ENCODE measurements at regions not wholly inside any gene's neighbourhood (a gene's known extent, or its start where the extent isn't known, plus 50 kb on each side); places are given as distances from the start of the nearest gene placed in this dataset.

DNA sequence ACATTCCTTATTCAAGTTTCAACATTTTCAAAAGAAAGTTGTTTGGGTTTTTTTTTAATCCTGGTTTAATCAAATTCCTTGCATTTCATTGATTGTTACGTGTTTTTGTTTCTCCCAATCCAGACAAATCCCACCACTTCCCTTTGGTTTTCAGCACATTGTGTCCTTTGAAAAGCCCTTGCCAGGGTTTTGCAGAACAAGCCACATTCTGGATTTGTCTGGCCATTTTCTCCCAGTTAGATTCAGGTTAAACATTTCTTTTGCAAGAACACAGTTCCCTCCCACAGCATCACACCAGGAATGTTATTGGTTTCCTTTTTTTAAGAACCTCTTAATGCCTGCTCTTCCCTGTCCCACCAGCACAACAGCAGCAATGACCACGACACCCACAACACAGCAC lies 278.0 kb upstream of the SALL1 start:
- TF ChIP-seq, protein P1, sequence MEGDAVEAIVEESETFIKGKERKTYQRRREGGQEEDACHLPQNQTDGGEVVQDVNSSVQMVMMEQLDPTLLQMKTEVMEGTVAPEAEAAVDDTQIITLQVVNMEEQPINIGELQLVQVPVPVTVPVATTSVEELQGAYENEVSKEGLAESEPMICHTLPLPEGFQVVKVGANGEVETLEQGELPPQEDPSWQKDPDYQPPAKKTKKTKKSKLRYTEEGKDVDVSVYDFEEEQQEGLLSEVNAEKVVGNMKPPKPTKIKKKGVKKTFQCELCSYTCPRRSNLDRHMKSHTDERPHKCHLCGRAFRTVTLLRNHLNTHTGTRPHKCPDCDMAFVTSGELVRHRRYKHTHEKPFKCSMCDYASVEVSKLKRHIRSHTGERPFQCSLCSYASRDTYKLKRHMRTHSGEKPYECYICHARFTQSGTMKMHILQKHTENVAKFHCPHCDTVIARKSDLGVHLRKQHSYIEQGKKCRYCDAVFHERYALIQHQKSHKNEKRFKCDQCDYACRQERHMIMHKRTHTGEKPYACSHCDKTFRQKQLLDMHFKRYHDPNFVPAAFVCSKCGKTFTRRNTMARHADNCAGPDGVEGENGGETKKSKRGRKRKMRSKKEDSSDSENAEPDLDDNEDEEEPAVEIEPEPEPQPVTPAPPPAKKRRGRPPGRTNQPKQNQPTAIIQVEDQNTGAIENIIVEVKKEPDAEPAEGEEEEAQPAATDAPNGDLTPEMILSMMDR (IDR thresholded peaks at IDR 0.05; ENCODE audit: insufficient read depth, low read depth, low read length): no peak
- no peak for DNase-seq (ENCODE audit: low read depth)
- no peak overlapping the region for H3K4me3 ChIP-seq (ENCODE audit: low read depth, low read length)

DNA sequence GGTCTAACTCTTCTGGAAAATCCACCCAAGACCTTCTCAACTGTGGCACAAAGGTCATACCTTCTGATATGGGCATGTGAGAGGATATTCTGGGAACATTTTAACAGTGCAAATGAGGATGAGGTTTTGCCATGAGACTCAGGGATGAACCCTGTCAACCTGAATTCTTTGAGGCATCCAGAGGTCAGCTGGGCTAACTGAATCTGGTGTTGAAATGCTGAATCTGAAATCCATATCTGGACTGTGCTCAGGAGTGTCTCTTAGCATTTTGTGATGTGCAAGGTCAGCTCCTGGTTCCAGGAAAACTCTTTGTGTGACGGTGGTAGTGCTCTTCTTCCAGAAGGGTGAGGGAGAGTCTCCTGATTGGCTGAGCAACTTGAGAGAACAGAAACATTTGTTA lies 276.0 kb upstream of the SALL1 start:
- H3K4me3 ChIP-seq (ENCODE audit: low read depth, low read length): no peak overlapping the region
- no peak for DNase-seq (ENCODE audit: low read depth)
- TF ChIP-seq, protein P1 (IDR thresholded peaks at IDR 0.05; ENCODE audit: insufficient read depth, low read depth, low read length): no peak

DNA sequence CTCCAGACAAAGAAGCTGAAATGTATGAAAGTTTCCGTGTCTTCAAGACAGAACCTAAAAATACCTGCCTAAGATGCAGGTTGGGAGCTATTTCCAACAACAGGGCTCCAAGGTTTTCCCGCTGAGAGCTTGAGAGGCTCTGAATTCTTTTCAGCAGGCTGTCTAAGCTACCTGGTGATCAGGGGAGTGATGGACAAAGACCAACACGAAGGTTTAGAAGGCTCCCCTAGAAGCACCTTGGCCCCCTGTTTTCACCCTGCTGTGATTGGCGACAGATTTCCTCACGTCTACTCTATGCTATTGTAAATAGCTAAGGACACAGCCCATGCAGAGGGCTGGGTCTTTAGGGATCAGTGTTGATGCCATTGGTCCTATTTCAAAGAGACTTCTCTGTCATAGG lies 275.2 kb upstream of the SALL1 start:
- TF ChIP-seq, protein P1 (IDR thresholded peaks at IDR 0.05; ENCODE audit: insufficient read depth, low read depth, low read length): no peak
- H3K4me3 ChIP-seq (ENCODE audit: low read depth, low read length): no peak overlapping the region
- no peak for DNase-seq (ENCODE audit: low read depth)

DNA sequence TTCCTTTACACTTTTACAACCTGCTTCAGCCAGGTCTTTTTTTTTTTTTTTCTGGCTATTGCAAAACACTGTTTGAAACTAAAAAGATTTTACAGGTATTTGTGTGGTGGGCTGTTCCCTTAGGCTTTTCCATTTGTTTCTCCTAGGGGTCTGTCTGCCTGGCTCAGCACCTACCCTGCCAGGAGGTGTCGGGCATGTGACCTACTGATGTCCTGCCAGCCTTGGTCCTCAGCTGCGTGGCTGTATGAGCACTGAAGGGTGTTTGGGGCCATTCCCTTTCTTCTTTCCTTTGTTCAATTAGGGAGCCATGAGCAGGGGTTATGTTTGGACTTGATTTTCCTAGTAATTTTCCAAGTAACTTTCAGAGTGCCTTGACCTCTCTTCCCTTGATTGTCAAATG lies 269.2 kb upstream of the SALL1 start:
- H3K4me3 ChIP-seq (ENCODE audit: low read depth, low read length): no peak overlapping the region
- TF ChIP-seq, protein P1 (IDR thresholded peaks at IDR 0.05; ENCODE audit: insufficient read depth, low read depth, low read length): no peak
- no peak for DNase-seq (ENCODE audit: low read depth)

DNA sequence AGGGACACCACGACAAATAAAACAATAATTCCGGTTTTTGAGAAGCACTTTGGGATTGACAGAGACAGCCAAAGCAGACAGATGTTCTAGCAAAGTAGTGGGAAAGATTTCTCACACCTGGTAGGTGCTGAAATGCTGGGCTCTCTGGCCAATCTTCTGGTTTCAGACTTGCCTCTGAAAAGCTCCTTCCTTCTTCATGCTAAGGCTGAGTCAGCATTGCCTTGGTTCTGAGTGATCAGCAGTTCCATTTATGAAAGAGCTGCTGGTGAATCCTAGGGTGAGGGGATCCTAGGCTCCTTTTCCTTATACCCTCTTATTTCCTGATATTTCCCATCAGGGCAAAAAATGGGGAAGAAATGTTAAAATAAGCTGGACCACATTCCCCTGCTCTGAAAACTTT lies 268.7 kb upstream of the SALL1 start:
- TF ChIP-seq, protein P1 (IDR thresholded peaks at IDR 0.05; ENCODE audit: insufficient read depth, low read depth, low read length): no peak
- H3K4me3 ChIP-seq (ENCODE audit: low read depth, low read length): no peak overlapping the region
- DNase-seq (ENCODE audit: low read depth): no peak

DNA sequence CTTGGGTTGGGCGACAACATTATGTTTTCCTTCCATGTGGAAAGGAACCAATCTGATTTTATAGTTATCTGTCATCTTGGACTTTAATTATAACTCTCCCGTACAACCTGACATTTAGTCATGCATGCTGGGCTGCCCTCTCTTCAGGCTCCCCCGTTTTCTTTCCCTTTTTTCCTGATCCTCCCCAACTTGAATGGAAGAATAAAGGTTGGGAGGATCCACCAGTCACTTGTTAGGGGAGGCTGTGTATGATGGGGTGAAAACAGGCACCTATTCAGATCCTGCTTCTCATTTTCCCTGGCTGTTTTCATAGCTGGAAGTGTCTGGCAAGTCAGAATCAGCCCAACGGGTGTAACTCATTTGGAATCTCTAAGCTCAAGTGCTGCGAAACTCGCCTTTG lies 267.2 kb upstream of the SALL1 start:
- DNase-seq (ENCODE audit: low read depth): no peak
- H3K4me3 ChIP-seq (ENCODE audit: low read depth, low read length): no peak overlapping the region
- TF ChIP-seq, protein P1 (IDR thresholded peaks at IDR 0.05; ENCODE audit: insufficient read depth, low read depth, low read length): no peak

DNA sequence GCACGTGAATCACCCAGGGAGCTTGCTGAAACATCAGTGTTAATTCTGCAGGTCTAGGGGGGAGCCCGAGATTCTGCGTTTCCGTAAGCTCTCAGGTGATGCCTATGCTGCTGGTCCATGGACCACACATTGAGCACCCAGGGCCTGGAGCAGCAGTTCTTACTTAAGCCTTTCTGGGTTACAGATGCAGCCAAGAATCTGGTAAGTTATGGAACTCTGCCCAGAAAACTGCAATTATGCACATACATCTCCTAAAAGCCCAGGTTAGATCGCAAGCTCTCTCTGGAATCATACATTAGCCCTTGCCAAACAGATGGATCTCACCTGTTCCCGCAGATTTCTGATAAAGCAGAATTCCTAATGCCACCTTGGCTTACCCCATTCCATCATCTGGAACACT lies 265.9 kb upstream of the SALL1 start:
- TF ChIP-seq, protein P1 (IDR thresholded peaks at IDR 0.05; ENCODE audit: insufficient read depth, low read depth, low read length): no peak
- no peak overlapping the region for H3K4me3 ChIP-seq (ENCODE audit: low read depth, low read length)
- DNase-seq (ENCODE audit: low read depth): no peak
